ENCODE measurements at regions not wholly inside any gene's neighbourhood (a gene's known extent, or its start where the extent isn't known, plus 50 kb on each side); places are given as distances from the start of the nearest gene placed in this dataset.

GRCh38 chr2:163123526-163123925 is 285.0 kb upstream of the KCNH7 start:
- H3K4me2 ChIP-seq (ENCODE audit: low read length): no peak overlapping the region
- H3K79me2 ChIP-seq (ENCODE audit: low read length): no peaks in the 10 kb centered on the region
- no peaks in the 10 kb centered on the region for H4K20me1 ChIP-seq (ENCODE audit: insufficient read depth, low read length)
- H3K4me3 ChIP-seq (ENCODE audit: low read length): no peak overlapping the region
- TF ChIP-seq EZH2phosphoT487 (IDR thresholded peaks at IDR 0.05; ENCODE audit: low read depth) (no peak), CTCF (IDR thresholded peaks at IDR 0.05; ENCODE audit: low read depth, low read length) (no peak)
- no peaks in the 10 kb centered on the region for H3K27me3 ChIP-seq (ENCODE audit: low read depth, low read length)
- no peak overlapping the region for H3K27ac ChIP-seq (ENCODE audit: low read length)
- H3K9me3 ChIP-seq (ENCODE audit: insufficient read depth, low read length): no peaks in the 10 kb centered on the region
- H3K9ac ChIP-seq (ENCODE audit: low read length): no peak overlapping the region
- H3K36me3 ChIP-seq (replicated peaks; ENCODE audit: low read depth, low read length): no peaks in the 10 kb centered on the region
- H3K4me1 ChIP-seq (ENCODE audit: low read length): no peaks in the 10 kb centered on the region
- H2AFZ ChIP-seq (ENCODE audit: low read depth, low read length): no peak overlapping the region

- H3K27ac ChIP-seq (ENCODE audit: low read length): no peak overlapping the region
- H3K36me3 ChIP-seq (replicated peaks; ENCODE audit: low read depth, low read length): no peaks in the 10 kb centered on the region
- no peak overlapping the region for H3K4me2 ChIP-seq (ENCODE audit: low read length)
- no peaks in the 10 kb centered on the region for H4K20me1 ChIP-seq (ENCODE audit: insufficient read depth, low read length)
- no peak for TF ChIP-seq CTCF (IDR thresholded peaks at IDR 0.05; ENCODE audit: low read depth, low read length)
- no peak for TF ChIP-seq EZH2phosphoT487 (IDR thresholded peaks at IDR 0.05; ENCODE audit: low read depth)
- H2AFZ ChIP-seq (ENCODE audit: low read depth, low read length): no peak overlapping the region
- H3K9me3 ChIP-seq (ENCODE audit: insufficient read depth, low read length): no peaks in the 10 kb centered on the region
- no peaks in the 10 kb centered on the region for H3K27me3 ChIP-seq (ENCODE audit: low read depth, low read length)
- no peak overlapping the region for H3K9ac ChIP-seq (ENCODE audit: low read length)
- H3K79me2 ChIP-seq (ENCODE audit: low read length): no peaks in the 10 kb centered on the region
- no peak overlapping the region for H3K4me3 ChIP-seq (ENCODE audit: low read length)
- H3K4me1 ChIP-seq (ENCODE audit: low read length): no peaks in the 10 kb centered on the region
Measured at GRCh38 chr2:163122257-163122656, 283.7 kb upstream of the KCNH7 start.

- H3K9me3 ChIP-seq (ENCODE audit: insufficient read depth, low read length): no peaks in the 10 kb centered on the region
- no peaks in the 10 kb centered on the region for H3K4me1 ChIP-seq (ENCODE audit: low read length)
- H3K4me3 ChIP-seq (ENCODE audit: low read length): no peak overlapping the region
- no peaks in the 10 kb centered on the region for H3K36me3 ChIP-seq (replicated peaks; ENCODE audit: low read depth, low read length)
- H3K79me2 ChIP-seq (ENCODE audit: low read length): no peaks in the 10 kb centered on the region
- no peaks in the 10 kb centered on the region for H4K20me1 ChIP-seq (ENCODE audit: insufficient read depth, low read length)
- H2AFZ ChIP-seq (ENCODE audit: low read depth, low read length): no peak overlapping the region
- no peak overlapping the region for H3K4me2 ChIP-seq (ENCODE audit: low read length)
- TF ChIP-seq EZH2phosphoT487 (IDR thresholded peaks at IDR 0.05; ENCODE audit: low read depth) (no peak), CTCF (IDR thresholded peaks at IDR 0.05; ENCODE audit: low read depth, low read length) (no peak)
- no peak overlapping the region for H3K27ac ChIP-seq (ENCODE audit: low read length)
- H3K27me3 ChIP-seq (ENCODE audit: low read depth, low read length): no peaks in the 10 kb centered on the region
- no peak overlapping the region for H3K9ac ChIP-seq (ENCODE audit: low read length)
Measured at GRCh38 chr2:163121483-163121882, 282.9 kb upstream of the KCNH7 start.

GRCh38 chr2:163119966-163120365 is 281.4 kb upstream of the KCNH7 start:
- H3K4me1 ChIP-seq (ENCODE audit: low read length): no peaks in the 10 kb centered on the region
- no peak overlapping the region for H3K9ac ChIP-seq (ENCODE audit: low read length)
- H3K4me3 ChIP-seq (ENCODE audit: low read length): no peak overlapping the region
- no peaks in the 10 kb centered on the region for H3K36me3 ChIP-seq (replicated peaks; ENCODE audit: low read depth, low read length)
- TF ChIP-seq EZH2phosphoT487 (IDR thresholded peaks at IDR 0.05; ENCODE audit: low read depth): no peak
- no peak for TF ChIP-seq CTCF (IDR thresholded peaks at IDR 0.05; ENCODE audit: low read depth, low read length)
- H3K79me2 ChIP-seq (ENCODE audit: low read length): no peaks in the 10 kb centered on the region
- H3K27ac ChIP-seq (ENCODE audit: low read length): no peak overlapping the region
- H3K27me3 ChIP-seq (ENCODE audit: low read depth, low read length): no peaks in the 10 kb centered on the region
- no peak overlapping the region for H3K4me2 ChIP-seq (ENCODE audit: low read length)
- H3K9me3 ChIP-seq (ENCODE audit: insufficient read depth, low read length): no peaks in the 10 kb centered on the region
- H4K20me1 ChIP-seq (ENCODE audit: insufficient read depth, low read length): no peaks in the 10 kb centered on the region
- H2AFZ ChIP-seq (ENCODE audit: low read depth, low read length): no peak overlapping the region

All from OCI-LY3 (cell line).